ENCODE measurements at regions not wholly inside any gene's neighbourhood (a gene's known extent, or its start where the extent isn't known, plus 50 kb on each side); places are given as distances from the start of the nearest gene placed in this dataset.

GRCh38 chr1:56215771-56216170 is 363.6 kb downstream of the PLPP3 start:
- Histone ChIP-seq H3K36me3 (no peaks in the 10 kb centered on the region), H3K4me3 (no peak overlapping the region), H3K9me3 (no peaks in the 10 kb centered on the region), H3K27ac (no peak overlapping the region), H3K4me1 (no peaks in the 10 kb centered on the region), H3K27me3 (no peaks in the 10 kb centered on the region)
- no peak for DNase-seq (ENCODE audit: low spot score in 2 of 2)
- no peak for TF ChIP-seq EP300 (IDR thresholded peaks at IDR 0.05)
- 52 to 68% methylated on average over 4 of the region's 4 CpGs for whole genome bisulfite sequencing, 2 donors

GRCh38 chr1:56215086-56215485 is 364.3 kb downstream of the PLPP3 start:
- WGBS, 2 donors = 74 to 84% methylated on average over 3 of the region's 3 CpGs

GRCh38 chr1:56213068-56213467 is 366.3 kb downstream of the PLPP3 start:
- no peak for DNase-seq (ENCODE audit: low spot score in 2 of 2)
- Histone ChIP-seq H3K4me3 (no peak overlapping the region), H3K9me3 (peaks cover 0 to 4% (median 0%) of the 10 kb centered on the region in 4 donors), H3K27ac (no peak overlapping the region), H3K27me3 (no peaks in the 10 kb centered on the region), H3K36me3 (no peaks in the 10 kb centered on the region), H3K4me1 (no peaks in the 10 kb centered on the region)
- TF ChIP-seq POLR2A (IDR thresholded peaks at IDR 0.05) (no peak), EP300 (IDR thresholded peaks at IDR 0.05) (no peak), CTCF (IDR thresholded peaks at IDR 0.05) (no peak)

More at GRCh38 chr1:56215086-56215485, 364.3 kb downstream of the PLPP3 start:
- no peak for DNase-seq (ENCODE audit: low spot score in 2 of 2)
- Histone ChIP-seq H3K9me3 (no peaks in the 10 kb centered on the region), H3K36me3 (no peaks in the 10 kb centered on the region), H3K4me1 (no peaks in the 10 kb centered on the region), H3K27me3 (no peaks in the 10 kb centered on the region), H3K4me3 (no peak overlapping the region), H3K27ac (no peak overlapping the region)
- TF ChIP-seq CTCF (IDR thresholded peaks at IDR 0.05) (no peak), POLR2A (IDR thresholded peaks at IDR 0.05) (no peak)

GRCh38 chr1:56212143-56212542 is 367.2 kb downstream of the PLPP3 start:
- TF ChIP-seq CTCF (IDR thresholded peaks at IDR 0.05) (no peak), POLR2A (IDR thresholded peaks at IDR 0.05) (no peak), EP300 (IDR thresholded peaks at IDR 0.05) (no peak)

GRCh38 chr1:56206391-56206790 is 373.0 kb downstream of the PLPP3 start:
- Histone ChIP-seq H3K9me3 (peaks cover 0 to 29% (median 4%) of the 10 kb centered on the region in 4 donors), H3K27ac (no peak overlapping the region), H3K36me3 (peaks cover 0 to 8% (median 0%) of the 10 kb centered on the region in 3 donors), H3K4me3 (no peak overlapping the region), H3K4me1 (no peaks in the 10 kb centered on the region), H3K27me3 (no peaks in the 10 kb centered on the region)
- DNase-seq (ENCODE audit: low spot score in 2 of 2) = no peak
- TF ChIP-seq POLR2A (IDR thresholded peaks at IDR 0.05) (no peak), EP300 (IDR thresholded peaks at IDR 0.05) (no peak), CTCF (IDR thresholded peaks at IDR 0.05) (no peak)
- 81% methylated on average over 2 of the region's 2 CpGs for WGBS, 2 donors

More at GRCh38 chr1:56212143-56212542, 367.2 kb downstream of the PLPP3 start:
- WGBS, 2 donors = 90 to 94% methylated on average over 2 of the region's 2 CpGs
- Histone ChIP-seq H3K36me3 (peaks cover 0 to 8% (median 0%) of the 10 kb centered on the region in 3 donors), H3K27me3 (no peaks in the 10 kb centered on the region), H3K4me1 (no peaks in the 10 kb centered on the region), H3K9me3 (peaks cover 0 to 13% (median under 1%) of the 10 kb centered on the region in 4 donors), H3K4me3 (no peak overlapping the region), H3K27ac (no peak overlapping the region)
- DNase-seq (ENCODE audit: low spot score in 2 of 2) = no peak

GRCh38 chr1:56204206-56204605 is 375.2 kb downstream of the PLPP3 start:
- TF ChIP-seq EP300 (IDR thresholded peaks at IDR 0.05) (no peak), POLR2A (IDR thresholded peaks at IDR 0.05) (no peak), CTCF (IDR thresholded peaks at IDR 0.05) (no peak)
- peaks cover 0 to 8% (median 0%) of the 10 kb centered on the region in 3 donors for H3K36me3 ChIP-seq
- H3K4me1 ChIP-seq = peaks cover 0 to 3% (median 0%) of the 10 kb centered on the region in 4 donors
- H3K9me3 ChIP-seq = peaks cover 0 to 29% (median 4%) of the 10 kb centered on the region in 4 donors
- H3K27me3 ChIP-seq = no peaks in the 10 kb centered on the region
- H3K27ac ChIP-seq = no peak overlapping the region
- 59 to 74% methylated on average over 1 of the region's 1 CpG for WGBS, 2 donors
- DNase-seq (ENCODE audit: low spot score in 2 of 2) = no peak
- H3K4me3 ChIP-seq = no peak overlapping the region

All from tibial nerve (tissue), 4 donors.